IMR-90 (cell line): ENCODE measurements at regions not wholly inside any gene's neighbourhood (a gene's known extent, or its start where the extent isn't known, plus 50 kb on each side); places are given as distances from the start of the nearest gene placed in this dataset.

ENCODE experiments used
- ATAC-seq: fragments of 200-7000 bp; cut with Tn5 transposase; 2 replicates; pipeline ENCODE4 v1.9.1; 2020; ENCODE audit warnings: low read depth, mild to moderate bottlenecking, moderate library complexity
- BruUV-seq: library from RNA; stranded (reverse); fragments of 400-500 nt; replicated peaks from 2 replicates; lab custom pipeline; 2021; lab: Mats Ljungman, UMichigan
- CTCF ChIA-PET: fragments of 300-600 bp; formaldehyde crosslinking; extraction: SDS; loops from one replicate; lab custom pipeline; 2021; ENCODE audit warnings: antibody characterized with exemption; lab: Yijun Ruan, JAX
- POLR2A ChIA-PET: fragments of 300-600 bp; sonication (Branson Sonifier 250); formaldehyde crosslinking; loops from one replicate; lab custom pipeline; 2022; ENCODE audit warnings: antibody characterized with exemption; ENCODE audit not compliant: unreplicated experiment; lab: Charles Lee
- DNase-seq: peaks from one replicate; pipeline ENCODE4 v3.0.0; 2013
- H2AFZ ChIP-seq: replicated peaks from 2 replicates; pipeline ENCODE3; 2013; ENCODE audit warnings: low read length, mild to moderate bottlenecking; ENCODE audit not compliant: poor library complexity
- H2AK5ac ChIP-seq: 2 replicates; pipeline ENCODE4 v1.6.1; 2013; ENCODE audit warnings: low read depth, low read length, inconsistent platforms
- H2AK9ac ChIP-seq: replicated peaks from 2 replicates; pipeline ENCODE3; 2013; ENCODE audit warnings: mild to moderate bottlenecking, low read depth, low read length, moderate library complexity; ENCODE audit not compliant: poor library complexity
- H2BK120ac ChIP-seq: 2 replicates; pipeline ENCODE4 v1.6.1; 2013; ENCODE audit warnings: low read depth, low read length, inconsistent platforms
- H2BK15ac ChIP-seq: 3 replicates; pipeline ENCODE4 v1.6.1; 2013; ENCODE audit warnings: low read depth, low read length, inconsistent platforms
- H2BK20ac ChIP-seq: 2 replicates; pipeline ENCODE4 v1.6.1; 2013; ENCODE audit warnings: low read depth, mild to moderate bottlenecking, inconsistent platforms, low read length, moderate library complexity
- H2BK5ac ChIP-seq: 2 replicates; pipeline ENCODE4 v1.6.1; 2013; ENCODE audit warnings: mild to moderate bottlenecking, low read depth, low read length, inconsistent platforms; ENCODE audit not compliant: poor library complexity, severe bottlenecking
- H3K14ac ChIP-seq: replicated peaks from 2 replicates; pipeline ENCODE4 v1.6.1; 2013; ENCODE audit warnings: low read depth, low read length, inconsistent platforms
- H3K18ac ChIP-seq: 2 replicates; pipeline ENCODE4 v1.6.1; 2013; ENCODE audit warnings: low read depth, low read length, control low read depth
- H3K23ac ChIP-seq: 2 replicates; pipeline ENCODE4 v1.6.1; 2013; ENCODE audit warnings: low read depth, low read length, inconsistent platforms
- H3K27ac ChIP-seq: 2 replicates; pipeline ENCODE4 v1.5.1; 2013; ENCODE audit warnings: mild to moderate bottlenecking, control low read depth, low read length; ENCODE audit not compliant: insufficient read depth
- H3K27me3 ChIP-seq: 2 replicates; pipeline ENCODE4 v1.6.1; 2013; ENCODE audit warnings: low read length; ENCODE audit not compliant: control insufficient read depth, insufficient read depth
- H3K36me3 ChIP-seq: 2 replicates; pipeline ENCODE4 v1.6.1; 2013; ENCODE audit warnings: low read length, mixed read lengths; ENCODE audit not compliant: control insufficient read depth, insufficient read depth
- H3K4ac ChIP-seq: 2 replicates; pipeline ENCODE4 v1.6.1; 2013; ENCODE audit warnings: low read depth, low read length, inconsistent platforms
- H3K4me1 ChIP-seq: 2 replicates; pipeline ENCODE4 v1.6.1; 2013; ENCODE audit warnings: low read length, mixed read lengths; ENCODE audit not compliant: control insufficient read depth, insufficient read depth
- H3K4me2 ChIP-seq: 2 replicates; pipeline ENCODE4 v1.6.1; 2013; ENCODE audit warnings: low read depth, mild to moderate bottlenecking, control low read depth, low read length, moderate library complexity
- H3K4me3 ChIP-seq: 2 replicates; pipeline ENCODE4 v1.5.1; 2013; ENCODE audit warnings: low read depth, mild to moderate bottlenecking, control low read depth, low read length, moderate library complexity; ENCODE audit not compliant: insufficient read depth
- H3K56ac ChIP-seq: 2 replicates; pipeline ENCODE4 v1.6.1; 2013; ENCODE audit warnings: low read length, inconsistent platforms; ENCODE audit not compliant: insufficient read depth; ENCODE audit errors: extremely low read depth
- H3K79me1 ChIP-seq, 2 experiments: 2 replicates each; pipeline ENCODE4 v1.6.1; 2013; ENCODE audit warnings: low read length in 2 of 2, inconsistent platforms in 1 of 2, low read depth in 1 of 2
- H3K9ac ChIP-seq: 2 replicates; pipeline ENCODE4 v1.6.1; 2013; ENCODE audit warnings: low read depth, low read length, control low read depth
- H3K9me1 ChIP-seq: 2 replicates; pipeline ENCODE4 v1.6.1; 2013; ENCODE audit warnings: low read length, inconsistent platforms; ENCODE audit not compliant: insufficient read depth
- H3K9me3 ChIP-seq: 2 replicates; pipeline ENCODE4 v1.6.1; 2013; ENCODE audit warnings: low read length; ENCODE audit not compliant: control insufficient read depth, insufficient read depth
- H4K20me1 ChIP-seq: 2 replicates; pipeline ENCODE4 v1.6.1; 2013; ENCODE audit warnings: low read length, inconsistent platforms; ENCODE audit not compliant: insufficient read depth
- H4K5ac ChIP-seq: 2 replicates; pipeline ENCODE4 v1.6.1; 2013; ENCODE audit warnings: mild to moderate bottlenecking, low read depth, low read length, control low read depth
- H4K8ac ChIP-seq, 2 experiments: 2 replicates each; pipeline ENCODE4 v1.6.1; 2013; ENCODE audit warnings: low read depth in 2 of 2, low read length in 2 of 2, control low read depth in 1 of 2, inconsistent platforms in 1 of 2
- H4K91ac ChIP-seq: 2 replicates; pipeline ENCODE4 v1.6.1; 2013; ENCODE audit warnings: low read depth, low read length, inconsistent platforms; ENCODE audit not compliant: insufficient read depth
- FOS ChIP-seq: fragments of 150-350 bp; IDR thresholded peaks from 2 replicates; pipeline ENCODE4 v1.6.1; 2016; ENCODE audit warnings: low read depth, low read length
- MAZ ChIP-seq: IDR thresholded peaks from 2 replicates; pipeline ENCODE4 v1.6.1; 2012; ENCODE audit warnings: low read depth, mild to moderate bottlenecking, low read length, improper control_type of control experiment, moderate library complexity, borderline replicate concordance
- RAD21 ChIP-seq: IDR thresholded peaks from 2 replicates; pipeline ENCODE4 v1.6.1; 2012; ENCODE audit warnings: low read length, improper control_type of control experiment
- RCOR1 ChIP-seq: IDR thresholded peaks from 2 replicates; pipeline ENCODE4 v1.6.1; 2012; ENCODE audit warnings: mild to moderate bottlenecking, low read length, improper control_type of control experiment; ENCODE audit not compliant: insufficient replicate concordance
- SMC3 ChIP-seq: fragments of 150-350 bp; IDR thresholded peaks from 2 replicates; pipeline ENCODE4 v1.6.1; 2016; ENCODE audit warnings: low read depth, mild to moderate bottlenecking, antibody characterized with exemption, low read length, moderate library complexity
- WGBS, 2 experiments: methylation state at CpG; one replicate each; pipeline versions ENCODE4 v1.1.5 to v1.1.7; 2013; ENCODE audit warnings: missing lambda C conversion rate in 2 of 2; ENCODE audit not compliant: insufficient read length in 1 of 2; ENCODE audit errors: extremely low coverage in 2 of 2; 5-methylcytosine and 5-hydroxymethylcytosine counted together
- dilution Hi-C: fragments of 300-500 bp; cut with HindIII; formaldehyde crosslinking; loops from one replicate; pipeline ENCODE4 v1.14.3; 2018; ENCODE audit warnings: low sequenced_read_pairs; ENCODE audit not compliant: unreplicated experiment
- in situ Hi-C: fragments of 300-500 bp; cut with MboI; formaldehyde crosslinking; loops from 3 replicates; pipeline ENCODE4 v1.14.3; 2019; ENCODE audit warnings: low sequenced_read_pairs, inconsistent platforms, mixed read lengths
- intact Hi-C: fragments of 100-400 bp; cut with micrococcal nuclease; formaldehyde crosslinking; loops from 2 replicates; pipeline ENCODE4 v1.10.0; 2022
- TF ChIP-seq, protein P1 (sequence below): fragments of 150-350 bp; IDR thresholded peaks from 2 replicates; pipeline ENCODE4 v1.6.1; 2016; ENCODE audit warnings: low read depth, mild to moderate bottlenecking, low read length, moderate library complexity, borderline replicate concordance

- H2BK20ac ChIP-seq, result no peak overlapping the region
- no peak overlapping the region for H2BK5ac ChIP-seq
- DNase-seq (no peak), ATAC-seq (no peak)
- ChIA-PET POLR2A (no interaction called here), CTCF (no interaction called here)
- no peak overlapping the region for H3K18ac ChIP-seq
- no peak overlapping the region for H4K5ac ChIP-seq
- no peak overlapping the region for H2BK120ac ChIP-seq
- dilution Hi-C loops (no loop called here), intact Hi-C loops (no loop called here), in situ Hi-C loops (no loop called here)
- H3K56ac ChIP-seq, result no peak overlapping the region
- no peak overlapping the region for H2AK5ac ChIP-seq
- H3K4me3 ChIP-seq, result no peak overlapping the region
- no peak overlapping the region for H2AK9ac ChIP-seq
- no peak overlapping the region for H4K91ac ChIP-seq
- no peak overlapping the region for H4K8ac ChIP-seq
- H3K27me3 ChIP-seq, result no peaks in the 10 kb centered on the region
- no peak overlapping the region for H3K14ac ChIP-seq
- H3K9me1 ChIP-seq, result no peaks in the 10 kb centered on the region
- no peak overlapping the region for H2AFZ ChIP-seq
- H3K4ac ChIP-seq, result no peak overlapping the region
- no peaks in the 10 kb centered on the region for H3K36me3 ChIP-seq
- TF ChIP-seq FOS (no peak), SMC3 (no peak), RAD21 (no peak), RCOR1 (no peak), MAZ (no peak)
- TF ChIP-seq, protein P1, sequence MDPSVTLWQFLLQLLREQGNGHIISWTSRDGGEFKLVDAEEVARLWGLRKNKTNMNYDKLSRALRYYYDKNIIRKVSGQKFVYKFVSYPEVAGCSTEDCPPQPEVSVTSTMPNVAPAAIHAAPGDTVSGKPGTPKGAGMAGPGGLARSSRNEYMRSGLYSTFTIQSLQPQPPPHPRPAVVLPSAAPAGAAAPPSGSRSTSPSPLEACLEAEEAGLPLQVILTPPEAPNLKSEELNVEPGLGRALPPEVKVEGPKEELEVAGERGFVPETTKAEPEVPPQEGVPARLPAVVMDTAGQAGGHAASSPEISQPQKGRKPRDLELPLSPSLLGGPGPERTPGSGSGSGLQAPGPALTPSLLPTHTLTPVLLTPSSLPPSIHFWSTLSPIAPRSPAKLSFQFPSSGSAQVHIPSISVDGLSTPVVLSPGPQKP, result no peak
- H3K9ac ChIP-seq, result no peak overlapping the region
- no peaks in the 10 kb centered on the region for H3K79me1 ChIP-seq
- WGBS, 2 experiments, result no CpG with 5 or more reads among the region's 3 CpGs
- H3K4me2 ChIP-seq, result no peak overlapping the region
- H3K4me1 ChIP-seq, result no peaks in the 10 kb centered on the region
- BruUV-seq, result no TSS peak
- no peaks in the 10 kb centered on the region for H4K20me1 ChIP-seq
- H2BK15ac ChIP-seq, result no peak overlapping the region
- no peak overlapping the region for H3K27ac ChIP-seq
- H3K23ac ChIP-seq, result no peak overlapping the region
- no peaks in the 10 kb centered on the region for H3K9me3 ChIP-seq
These were observed 367.4 kb upstream of the ARX start for GRCh38 chrX:25383196-25383595.
